ENCODE measurements at regions not wholly inside any gene's neighbourhood (a gene's known extent, or its start where the extent isn't known, plus 50 kb on each side); places are given as distances from the start of the nearest gene placed in this dataset.

- TF ChIP-seq GATA2 (IDR thresholded peaks at IDR 0.05; ENCODE audit: low read depth, low read length) (no peak), GATA3 (IDR thresholded peaks at IDR 0.05; ENCODE audit: low read depth, low read length) (no peak)
Observed at GRCh38 chr7:17489961-17490360, 191.5 kb downstream of the AHR start.
